Loucy (cell line): ENCODE measurements at regions not wholly inside any gene's neighbourhood (a gene's known extent, or its start where the extent isn't known, plus 50 kb on each side); places are given as distances from the start of the nearest gene placed in this dataset.

Source experiments
- H2AFZ ChIP-seq: fragments of 200-600 bp; sonication (generic); 2 replicates; pipeline ENCODE4 v1.6.0; 2016; ENCODE audit warnings: antibody characterized with exemption, mild to moderate bottlenecking, low read length, moderate library complexity
- H3F3A ChIP-seq: fragments of 200-600 bp; 2 replicates; pipeline ENCODE4 v1.6.0; 2016; ENCODE audit warnings: antibody characterized with exemption, low read depth, mild to moderate bottlenecking
- H3K27me3 ChIP-seq: fragments of 200-600 bp; sonication (generic); 2 replicates; pipeline ENCODE4 v1.6.1; 2014; ENCODE audit warnings: low read length, mild to moderate bottlenecking; ENCODE audit not compliant: insufficient read depth, poor library complexity, severe bottlenecking
- H3K36me3 ChIP-seq: fragments of 200-600 bp; sonication (generic); 2 replicates; pipeline ENCODE4 v1.6.1; 2016; ENCODE audit warnings: low read length; ENCODE audit not compliant: insufficient read depth
- H3K4me1 ChIP-seq: fragments of 200-600 bp; sonication (generic); 2 replicates; pipeline ENCODE4 v1.5.1; 2014; ENCODE audit warnings: low read length, mild to moderate bottlenecking; ENCODE audit not compliant: insufficient read depth, poor library complexity, severe bottlenecking
- H3K4me2 ChIP-seq: fragments of 200-600 bp; sonication (generic); 2 replicates; pipeline ENCODE4 v1.6.0; 2014; ENCODE audit warnings: antibody characterized with exemption, low read length, low read depth, mild to moderate bottlenecking; ENCODE audit not compliant: poor library complexity, severe bottlenecking
- H3K4me3 ChIP-seq: fragments of 200-600 bp; sonication (generic); 2 replicates; pipeline ENCODE4 v1.5.1; 2014; ENCODE audit warnings: low read length, mild to moderate bottlenecking, mixed read lengths; ENCODE audit not compliant: poor library complexity, severe bottlenecking
- H3K79me2 ChIP-seq: fragments of 200-600 bp; sonication (generic); 2 replicates; pipeline ENCODE4 v1.6.1; 2014; ENCODE audit warnings: low read length; ENCODE audit not compliant: insufficient read depth
- H3K9ac ChIP-seq: fragments of 200-600 bp; sonication (generic); 2 replicates; pipeline ENCODE4 v1.6.0; 2014; ENCODE audit warnings: mild to moderate bottlenecking, low read depth, low read length, moderate library complexity; ENCODE audit not compliant: poor library complexity, severe bottlenecking
- H3K9me2 ChIP-seq: fragments of 200-600 bp; sonication (generic); replicated peaks from 2 replicates; pipeline ENCODE4 v1.6.1; 2016; ENCODE audit warnings: low read depth, low read length, mixed read lengths
- H3K9me3 ChIP-seq: fragments of 200-600 bp; sonication (generic); 2 replicates; pipeline ENCODE4 v1.6.1; 2014; ENCODE audit warnings: mild to moderate bottlenecking, antibody characterized with exemption, low read length, low read depth; ENCODE audit not compliant: insufficient read depth
- H4K20me1 ChIP-seq: fragments of 200-600 bp; sonication (generic); 2 replicates; pipeline ENCODE4 v1.6.0; 2014; ENCODE audit warnings: antibody characterized with exemption, low read length, mild to moderate bottlenecking; ENCODE audit not compliant: insufficient read depth, poor library complexity, severe bottlenecking
- EZH2phosphoT487 ChIP-seq: fragments of 200-600 bp; IDR thresholded peaks from 2 replicates; pipeline ENCODE4 v1.6.1; 2018; ENCODE audit warnings: antibody characterized with exemption, mild to moderate bottlenecking, moderate library complexity, borderline replicate concordance
- TF ChIP-seq, protein P1 (sequence below): fragments of 200-600 bp; sonication (generic); conservative IDR thresholded peaks from 2 replicates; pipeline ENCODE4 v1.5.1; 2014; ENCODE audit warnings: mild to moderate bottlenecking, antibody characterized with exemption, low read length

GRCh38 chr3:72453706-72454105 lies 394.5 kb downstream of the SHQ1 start:
- Histone ChIP-seq H2AFZ (no peak overlapping the region), H3K27me3 (no peaks in the 10 kb centered on the region), H3K79me2 (no peaks in the 10 kb centered on the region), H4K20me1 (no peaks in the 10 kb centered on the region), H3K4me2 (no peak overlapping the region), H3K36me3 (no peaks in the 10 kb centered on the region), H3K4me1 (peaks cover 17% of the 10 kb centered on the region), H3K9ac (no peak overlapping the region), H3F3A (no peaks in the 10 kb centered on the region), H3K9me3 (no peaks in the 10 kb centered on the region), H3K4me3 (no peak overlapping the region), H3K9me2 (no peaks in the 10 kb centered on the region)
- no peak for TF ChIP-seq EZH2phosphoT487
- TF ChIP-seq, protein P1, sequence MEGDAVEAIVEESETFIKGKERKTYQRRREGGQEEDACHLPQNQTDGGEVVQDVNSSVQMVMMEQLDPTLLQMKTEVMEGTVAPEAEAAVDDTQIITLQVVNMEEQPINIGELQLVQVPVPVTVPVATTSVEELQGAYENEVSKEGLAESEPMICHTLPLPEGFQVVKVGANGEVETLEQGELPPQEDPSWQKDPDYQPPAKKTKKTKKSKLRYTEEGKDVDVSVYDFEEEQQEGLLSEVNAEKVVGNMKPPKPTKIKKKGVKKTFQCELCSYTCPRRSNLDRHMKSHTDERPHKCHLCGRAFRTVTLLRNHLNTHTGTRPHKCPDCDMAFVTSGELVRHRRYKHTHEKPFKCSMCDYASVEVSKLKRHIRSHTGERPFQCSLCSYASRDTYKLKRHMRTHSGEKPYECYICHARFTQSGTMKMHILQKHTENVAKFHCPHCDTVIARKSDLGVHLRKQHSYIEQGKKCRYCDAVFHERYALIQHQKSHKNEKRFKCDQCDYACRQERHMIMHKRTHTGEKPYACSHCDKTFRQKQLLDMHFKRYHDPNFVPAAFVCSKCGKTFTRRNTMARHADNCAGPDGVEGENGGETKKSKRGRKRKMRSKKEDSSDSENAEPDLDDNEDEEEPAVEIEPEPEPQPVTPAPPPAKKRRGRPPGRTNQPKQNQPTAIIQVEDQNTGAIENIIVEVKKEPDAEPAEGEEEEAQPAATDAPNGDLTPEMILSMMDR = no peak

DNA sequence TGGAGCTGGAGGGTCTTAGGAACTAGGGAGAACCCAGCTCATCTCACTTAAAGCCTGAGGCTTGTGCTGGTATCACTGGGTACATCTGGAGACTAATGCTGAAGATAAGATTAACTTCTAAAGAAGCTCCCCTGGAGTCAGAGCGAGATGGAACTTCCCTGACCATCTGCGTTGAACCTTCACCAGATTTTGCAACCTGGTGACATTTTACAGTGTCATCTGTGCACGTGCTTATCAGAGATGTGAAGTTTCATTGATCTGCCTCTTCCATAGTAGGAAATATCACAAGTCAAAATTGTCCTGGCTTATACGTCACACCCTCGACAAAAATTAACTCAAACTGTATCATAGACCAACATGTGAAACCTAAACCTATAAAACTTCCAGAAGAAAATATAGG lies 395.5 kb downstream of the SHQ1 start:
- Histone ChIP-seq H3K4me2 (no peak overlapping the region), H3F3A (no peaks in the 10 kb centered on the region), H3K9me3 (no peaks in the 10 kb centered on the region), H3K9ac (no peak overlapping the region), H2AFZ (no peak overlapping the region), H4K20me1 (no peaks in the 10 kb centered on the region), H3K9me2 (no peaks in the 10 kb centered on the region), H3K36me3 (no peaks in the 10 kb centered on the region), H3K79me2 (no peaks in the 10 kb centered on the region), H3K4me1 (peaks cover 17% of the 10 kb centered on the region), H3K27me3 (no peaks in the 10 kb centered on the region), H3K4me3 (no peak overlapping the region)
- TF ChIP-seq EZH2phosphoT487 = no peak
- TF ChIP-seq, protein P1 = no peak

DNA sequence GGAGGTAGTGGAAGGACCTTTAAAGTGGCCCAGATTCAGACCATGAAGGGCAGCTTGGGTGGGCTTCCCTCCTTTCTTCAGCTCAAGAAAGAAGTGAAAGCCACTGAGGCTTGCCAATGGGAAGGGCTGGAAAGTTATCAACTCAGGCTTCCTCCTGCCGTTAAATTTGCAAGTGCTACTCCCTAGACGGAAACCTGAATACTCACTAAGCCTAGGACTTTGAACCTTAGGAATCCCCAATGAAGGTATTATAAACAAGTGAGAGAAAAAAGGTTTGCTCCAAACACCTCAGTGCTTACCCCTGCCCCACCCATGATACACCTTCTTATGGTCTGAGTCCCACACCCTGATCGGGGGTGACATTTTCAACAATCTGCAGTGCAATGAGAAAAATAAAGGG lies 396.4 kb downstream of the SHQ1 start:
- Histone ChIP-seq H3K9me2 (no peaks in the 10 kb centered on the region), H3K9ac (no peak overlapping the region), H3K4me2 (no peak overlapping the region), H3K9me3 (no peaks in the 10 kb centered on the region), H3K4me3 (no peak overlapping the region), H2AFZ (no peak overlapping the region), H3F3A (no peaks in the 10 kb centered on the region), H3K79me2 (no peaks in the 10 kb centered on the region), H3K36me3 (no peaks in the 10 kb centered on the region), H3K4me1 (peaks cover 21% of the 10 kb centered on the region), H3K27me3 (no peaks in the 10 kb centered on the region), H4K20me1 (no peaks in the 10 kb centered on the region)
- TF ChIP-seq, protein P1 = no peak
